ENCODE measurements at regions not wholly inside any gene's neighbourhood (a gene's known extent, or its start where the extent isn't known, plus 50 kb on each side); places are given as distances from the start of the nearest gene placed in this dataset.

DNA sequence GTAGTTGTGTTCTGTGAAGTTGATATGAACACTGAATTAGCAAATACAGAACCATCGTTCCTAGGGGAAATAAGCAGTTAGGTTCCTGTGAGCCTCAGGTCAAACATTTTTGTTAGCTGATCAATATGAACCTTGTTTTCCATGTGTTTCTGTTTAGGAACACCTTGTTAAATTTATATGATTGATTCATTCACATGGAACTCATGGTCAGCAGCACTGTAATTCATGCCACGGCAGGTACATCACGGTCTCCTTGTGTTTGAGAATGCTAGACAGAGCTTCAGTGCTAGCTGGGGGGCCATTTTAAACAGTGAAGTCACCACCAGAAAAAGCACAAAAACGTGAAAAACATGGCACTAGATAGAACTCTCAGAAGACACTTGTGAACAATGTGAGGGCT lies 62.2 kb downstream of the MYCN start:
- H3K27me3 ChIP-seq (ENCODE audit: insufficient read depth, low read length), result no peaks in the 10 kb centered on the region
- peaks cover 4% of the 10 kb centered on the region for H3K4me1 ChIP-seq (ENCODE audit: insufficient read depth, low read length)
- H3K9me3 ChIP-seq (ENCODE audit: low read length), result no peaks in the 10 kb centered on the region
- H3K4me3 ChIP-seq (ENCODE audit: low read length), result no peak overlapping the region
- no peaks in the 10 kb centered on the region for H3K36me3 ChIP-seq (ENCODE audit: insufficient read depth, low read length)
- H2AFZ ChIP-seq (ENCODE audit: low read depth, low read length), result no peak overlapping the region

DNA sequence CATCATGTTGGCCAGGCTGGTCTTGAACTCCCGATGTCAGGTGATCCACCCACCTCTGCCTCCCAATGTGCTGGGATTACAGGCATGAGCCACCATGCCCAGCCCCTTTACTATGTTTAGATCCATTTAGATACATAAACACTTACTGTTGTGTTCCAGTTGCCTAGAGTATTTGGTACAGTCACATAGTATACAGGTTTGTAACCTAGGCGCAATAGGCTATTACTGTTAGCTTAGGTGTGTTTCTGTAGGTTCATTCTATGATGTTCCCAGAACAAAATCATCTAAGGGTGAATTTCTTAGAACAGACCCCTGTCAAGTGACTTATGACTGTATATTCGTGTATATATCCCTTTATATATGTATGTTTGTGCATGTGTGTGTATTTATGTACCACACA lies 61.8 kb downstream of the MYCN start:
- no peak overlapping the region for H3K4me3 ChIP-seq (ENCODE audit: low read length)
- H3K27me3 ChIP-seq (ENCODE audit: insufficient read depth, low read length), result no peaks in the 10 kb centered on the region
- H3K36me3 ChIP-seq (ENCODE audit: insufficient read depth, low read length), result no peaks in the 10 kb centered on the region
- H3K4me1 ChIP-seq (ENCODE audit: insufficient read depth, low read length), result peaks cover 4% of the 10 kb centered on the region
- H3K9me3 ChIP-seq (ENCODE audit: low read length), result no peaks in the 10 kb centered on the region
- H2AFZ ChIP-seq (ENCODE audit: low read depth, low read length), result no peak overlapping the region

DNA sequence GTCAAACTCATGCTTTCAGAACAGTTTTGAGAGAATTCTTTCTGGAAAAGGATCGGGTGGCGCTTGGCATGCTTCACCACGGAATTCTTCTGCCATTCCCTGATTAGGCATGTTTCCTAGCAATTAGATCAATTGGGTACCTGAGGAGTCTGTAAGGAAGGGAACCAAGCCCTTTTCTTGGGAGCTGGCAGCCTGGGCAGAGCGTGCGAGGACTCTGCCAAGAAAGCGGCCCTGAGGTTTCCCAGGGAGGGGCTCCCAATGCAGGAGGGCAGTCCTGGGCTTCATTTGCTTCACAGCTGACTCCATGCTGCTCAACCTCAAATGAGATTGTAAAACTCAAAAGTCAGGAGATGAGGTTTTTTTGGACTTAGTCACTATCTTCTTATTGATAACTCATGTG lies 60.3 kb downstream of the MYCN start:
- Histone ChIP-seq H3K27me3 (ENCODE audit: insufficient read depth, low read length) (no peaks in the 10 kb centered on the region), H3K4me3 (ENCODE audit: low read length) (no peak overlapping the region), H3K4me1 (ENCODE audit: insufficient read depth, low read length) (no peaks in the 10 kb centered on the region), H3K36me3 (ENCODE audit: insufficient read depth, low read length) (no peaks in the 10 kb centered on the region), H2AFZ (ENCODE audit: low read depth, low read length) (no peak overlapping the region), H3K9me3 (ENCODE audit: low read length) (no peaks in the 10 kb centered on the region)

DNA sequence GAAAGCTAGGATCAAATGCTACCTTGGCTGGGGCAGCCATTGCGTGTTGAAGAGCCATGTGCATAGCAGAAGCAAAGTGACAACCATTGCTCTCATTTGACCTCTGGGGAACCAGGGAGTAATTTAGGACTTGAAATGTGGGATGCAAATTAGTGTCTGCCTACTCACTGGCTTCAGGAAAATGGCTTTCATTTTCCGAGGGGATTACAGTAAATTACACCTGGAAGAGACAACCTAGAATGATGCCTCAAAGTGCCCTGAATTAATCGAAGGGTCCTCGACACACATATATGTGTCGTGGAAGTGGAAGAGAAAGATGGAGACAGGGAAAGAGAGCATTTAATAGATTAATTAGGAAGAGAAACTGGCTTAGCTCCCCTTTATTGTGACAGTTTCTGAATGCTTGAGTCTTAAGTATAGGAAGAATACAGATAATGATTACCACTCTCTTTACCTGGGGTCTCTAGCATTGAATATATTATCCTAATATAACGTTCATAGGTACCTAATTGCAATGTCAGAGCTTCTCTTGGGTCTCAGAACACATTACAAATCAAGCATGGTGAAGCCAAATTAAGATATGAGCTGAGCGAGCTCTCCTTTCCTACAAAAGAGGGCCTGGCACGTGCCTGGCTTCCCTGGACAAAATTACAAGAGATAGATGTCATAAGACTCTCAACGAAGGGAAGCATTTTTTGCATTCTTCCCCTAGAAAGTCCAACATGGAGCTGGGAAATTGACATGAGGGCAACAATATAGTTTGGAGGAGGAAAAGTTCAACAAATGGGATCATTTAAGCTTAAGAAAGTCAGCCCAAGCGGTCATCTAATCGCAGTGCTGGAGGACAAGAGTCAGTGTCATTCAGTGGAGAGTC lies 59.5 kb downstream of the MYCN start:
- Histone ChIP-seq H3K4me3 (ENCODE audit: low read length) (no peak overlapping the region), H2AFZ (ENCODE audit: low read depth, low read length) (no peak overlapping the region), H3K27me3 (ENCODE audit: insufficient read depth, low read length) (no peaks in the 10 kb centered on the region), H3K4me1 (ENCODE audit: insufficient read depth, low read length) (no peaks in the 10 kb centered on the region), H3K36me3 (ENCODE audit: insufficient read depth, low read length) (no peaks in the 10 kb centered on the region), H3K9me3 (ENCODE audit: low read length) (no peaks in the 10 kb centered on the region)

DNA sequence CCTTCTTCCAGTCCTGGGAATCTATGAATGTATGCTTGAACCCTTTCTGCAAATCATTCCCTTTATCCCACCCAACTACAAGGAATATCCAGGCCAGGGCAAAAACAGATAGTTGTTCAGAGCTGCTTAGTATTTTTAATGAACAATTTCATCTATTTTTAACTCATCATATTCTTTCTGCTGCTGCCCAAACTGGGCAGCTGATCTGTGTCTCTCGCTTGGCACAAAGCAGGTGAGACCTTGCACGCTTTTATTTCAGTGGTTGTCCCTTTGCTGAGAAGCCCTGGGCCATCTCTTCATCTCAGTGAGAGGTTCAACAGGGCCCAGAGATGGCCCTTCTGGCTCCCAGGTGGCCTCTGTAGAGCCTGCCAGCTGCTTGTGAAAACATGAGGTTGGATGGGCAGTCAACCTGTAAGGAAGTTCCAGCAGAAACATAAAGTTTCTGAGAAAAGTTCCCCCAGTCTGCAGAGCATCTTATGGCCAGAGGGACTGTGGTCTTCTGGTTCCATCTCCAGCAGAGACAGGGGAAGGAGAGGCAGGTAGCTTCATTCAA lies 57.5 kb downstream of the MYCN start:
- Histone ChIP-seq H3K27me3 (ENCODE audit: insufficient read depth, low read length) (no peaks in the 10 kb centered on the region), H3K4me1 (ENCODE audit: insufficient read depth, low read length) (no peaks in the 10 kb centered on the region), H3K36me3 (ENCODE audit: insufficient read depth, low read length) (no peaks in the 10 kb centered on the region), H3K9me3 (ENCODE audit: low read length) (no peaks in the 10 kb centered on the region), H3K4me3 (ENCODE audit: low read length) (no peak overlapping the region), H2AFZ (ENCODE audit: low read depth, low read length) (no peak overlapping the region)

DNA sequence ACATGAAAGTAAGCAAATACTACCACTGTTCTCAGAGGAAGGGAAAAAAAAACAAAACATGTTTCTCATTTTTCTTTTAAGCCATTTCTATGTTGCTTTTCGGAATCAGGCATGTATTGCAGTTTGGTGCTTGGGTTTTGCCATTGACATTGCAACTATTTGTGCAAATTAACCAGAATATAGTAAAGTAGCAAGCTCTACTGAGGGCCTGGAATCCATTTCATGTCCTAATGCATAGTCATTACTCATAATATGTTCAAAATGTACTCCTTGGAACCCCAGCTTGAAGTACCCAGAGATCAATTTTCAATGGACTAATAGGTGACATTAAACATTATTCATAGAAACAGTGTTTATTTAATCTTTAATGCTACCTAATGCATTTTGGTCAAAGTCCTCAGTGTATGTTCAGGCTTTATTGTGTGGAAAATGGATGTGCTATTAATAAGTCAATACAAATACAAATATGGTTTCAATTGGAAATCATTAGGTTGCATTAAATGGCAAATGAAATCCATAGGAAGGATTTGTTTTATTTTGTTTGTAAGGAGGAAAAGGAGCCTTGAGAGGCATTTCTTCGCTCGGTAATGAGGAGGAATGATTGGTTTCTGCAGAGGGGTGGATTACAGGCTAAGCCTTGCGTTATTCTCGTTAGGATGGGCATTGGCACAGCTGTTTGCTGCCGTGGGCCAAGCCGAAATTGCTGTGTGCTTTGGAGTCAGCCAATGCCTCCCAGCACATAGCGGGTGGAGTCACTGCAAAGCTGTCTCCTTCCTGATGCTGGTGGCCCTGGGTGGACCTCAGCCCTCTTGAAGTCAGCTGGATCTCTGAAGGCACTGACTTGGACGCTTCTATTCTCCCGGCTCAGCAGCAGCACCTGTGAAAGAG lies 56.4 kb downstream of the MYCN start:
- no peaks in the 10 kb centered on the region for H3K27me3 ChIP-seq (ENCODE audit: insufficient read depth, low read length)
- no peaks in the 10 kb centered on the region for H3K4me1 ChIP-seq (ENCODE audit: insufficient read depth, low read length)
- H3K36me3 ChIP-seq (ENCODE audit: insufficient read depth, low read length), result no peaks in the 10 kb centered on the region
- H3K4me3 ChIP-seq (ENCODE audit: low read length), result no peak overlapping the region
- no peaks in the 10 kb centered on the region for H3K9me3 ChIP-seq (ENCODE audit: low read length)
- no peak overlapping the region for H2AFZ ChIP-seq (ENCODE audit: low read depth, low read length)

All from neuron (in vitro differentiated cells).